IMR-90 (cell line): ENCODE measurements at regions not wholly inside any gene's neighbourhood (a gene's known extent, or its start where the extent isn't known, plus 50 kb on each side); places are given as distances from the start of the nearest gene placed in this dataset.
A peak's percentile ranks its signal among the peaks of the same experiment; 100 is the strongest.

Experiments
- ATAC-seq: fragments of 200-7000 bp; cut with Tn5 transposase; 2 replicates; pipeline ENCODE4 v1.9.1; 2020; ENCODE audit warnings: low read depth, mild to moderate bottlenecking, moderate library complexity
- BruUV-seq: library from RNA; stranded (reverse); fragments of 400-500 nt; replicated peaks from 2 replicates; lab custom pipeline; 2021; lab: Mats Ljungman, UMichigan
- CTCF ChIA-PET: fragments of 300-600 bp; formaldehyde crosslinking; extraction: SDS; loops from one replicate; lab custom pipeline; 2021; ENCODE audit warnings: antibody characterized with exemption; lab: Yijun Ruan, JAX
- POLR2A ChIA-PET: fragments of 300-600 bp; sonication (Branson Sonifier 250); formaldehyde crosslinking; loops from one replicate; lab custom pipeline; 2022; ENCODE audit warnings: antibody characterized with exemption; ENCODE audit not compliant: unreplicated experiment; lab: Charles Lee
- DNase-seq: peaks from one replicate; pipeline ENCODE4 v3.0.0; 2013
- H2AFZ ChIP-seq: replicated peaks from 2 replicates; pipeline ENCODE3; 2013; ENCODE audit warnings: low read length, mild to moderate bottlenecking; ENCODE audit not compliant: poor library complexity
- H2AK5ac ChIP-seq: 2 replicates; pipeline ENCODE4 v1.6.1; 2013; ENCODE audit warnings: low read depth, low read length, inconsistent platforms
- H2AK9ac ChIP-seq: replicated peaks from 2 replicates; pipeline ENCODE3; 2013; ENCODE audit warnings: mild to moderate bottlenecking, low read depth, low read length, moderate library complexity; ENCODE audit not compliant: poor library complexity
- H2BK120ac ChIP-seq: 2 replicates; pipeline ENCODE4 v1.6.1; 2013; ENCODE audit warnings: low read depth, low read length, inconsistent platforms
- H2BK15ac ChIP-seq: 3 replicates; pipeline ENCODE4 v1.6.1; 2013; ENCODE audit warnings: low read depth, low read length, inconsistent platforms
- H2BK20ac ChIP-seq: 2 replicates; pipeline ENCODE4 v1.6.1; 2013; ENCODE audit warnings: low read depth, mild to moderate bottlenecking, inconsistent platforms, low read length, moderate library complexity
- H2BK5ac ChIP-seq: 2 replicates; pipeline ENCODE4 v1.6.1; 2013; ENCODE audit warnings: mild to moderate bottlenecking, low read depth, low read length, inconsistent platforms; ENCODE audit not compliant: poor library complexity, severe bottlenecking
- H3K14ac ChIP-seq: replicated peaks from 2 replicates; pipeline ENCODE4 v1.6.1; 2013; ENCODE audit warnings: low read depth, low read length, inconsistent platforms
- H3K18ac ChIP-seq: 2 replicates; pipeline ENCODE4 v1.6.1; 2013; ENCODE audit warnings: low read depth, low read length, control low read depth
- H3K23ac ChIP-seq: 2 replicates; pipeline ENCODE4 v1.6.1; 2013; ENCODE audit warnings: low read depth, low read length, inconsistent platforms
- H3K27ac ChIP-seq: 2 replicates; pipeline ENCODE4 v1.5.1; 2013; ENCODE audit warnings: mild to moderate bottlenecking, control low read depth, low read length; ENCODE audit not compliant: insufficient read depth
- H3K27me3 ChIP-seq: 2 replicates; pipeline ENCODE4 v1.6.1; 2013; ENCODE audit warnings: low read length; ENCODE audit not compliant: control insufficient read depth, insufficient read depth
- H3K36me3 ChIP-seq: 2 replicates; pipeline ENCODE4 v1.6.1; 2013; ENCODE audit warnings: low read length, mixed read lengths; ENCODE audit not compliant: control insufficient read depth, insufficient read depth
- H3K4ac ChIP-seq: 2 replicates; pipeline ENCODE4 v1.6.1; 2013; ENCODE audit warnings: low read depth, low read length, inconsistent platforms
- H3K4me1 ChIP-seq: 2 replicates; pipeline ENCODE4 v1.6.1; 2013; ENCODE audit warnings: low read length, mixed read lengths; ENCODE audit not compliant: control insufficient read depth, insufficient read depth
- H3K4me2 ChIP-seq: 2 replicates; pipeline ENCODE4 v1.6.1; 2013; ENCODE audit warnings: low read depth, mild to moderate bottlenecking, control low read depth, low read length, moderate library complexity
- H3K4me3 ChIP-seq: 2 replicates; pipeline ENCODE4 v1.5.1; 2013; ENCODE audit warnings: low read depth, mild to moderate bottlenecking, control low read depth, low read length, moderate library complexity; ENCODE audit not compliant: insufficient read depth
- H3K56ac ChIP-seq: 2 replicates; pipeline ENCODE4 v1.6.1; 2013; ENCODE audit warnings: low read length, inconsistent platforms; ENCODE audit not compliant: insufficient read depth; ENCODE audit errors: extremely low read depth
- H3K79me1 ChIP-seq, 2 experiments: 2 replicates each; pipeline ENCODE4 v1.6.1; 2013; ENCODE audit warnings: low read length in 2 of 2, inconsistent platforms in 1 of 2, low read depth in 1 of 2
- H3K9ac ChIP-seq: 2 replicates; pipeline ENCODE4 v1.6.1; 2013; ENCODE audit warnings: low read depth, low read length, control low read depth
- H3K9me1 ChIP-seq: 2 replicates; pipeline ENCODE4 v1.6.1; 2013; ENCODE audit warnings: low read length, inconsistent platforms; ENCODE audit not compliant: insufficient read depth
- H3K9me3 ChIP-seq: 2 replicates; pipeline ENCODE4 v1.6.1; 2013; ENCODE audit warnings: low read length; ENCODE audit not compliant: control insufficient read depth, insufficient read depth
- H4K20me1 ChIP-seq: 2 replicates; pipeline ENCODE4 v1.6.1; 2013; ENCODE audit warnings: low read length, inconsistent platforms; ENCODE audit not compliant: insufficient read depth
- H4K5ac ChIP-seq: 2 replicates; pipeline ENCODE4 v1.6.1; 2013; ENCODE audit warnings: mild to moderate bottlenecking, low read depth, low read length, control low read depth
- H4K8ac ChIP-seq, 2 experiments: 2 replicates each; pipeline ENCODE4 v1.6.1; 2013; ENCODE audit warnings: low read depth in 2 of 2, low read length in 2 of 2, control low read depth in 1 of 2, inconsistent platforms in 1 of 2
- H4K91ac ChIP-seq: 2 replicates; pipeline ENCODE4 v1.6.1; 2013; ENCODE audit warnings: low read depth, low read length, inconsistent platforms; ENCODE audit not compliant: insufficient read depth
- MAZ ChIP-seq: IDR thresholded peaks from 2 replicates; pipeline ENCODE4 v1.6.1; 2012; ENCODE audit warnings: low read depth, mild to moderate bottlenecking, low read length, improper control_type of control experiment, moderate library complexity, borderline replicate concordance
- MXI1 ChIP-seq: IDR thresholded peaks from 2 replicates; pipeline ENCODE4 v1.6.1; 2012; ENCODE audit warnings: low read depth, mild to moderate bottlenecking, low read length, moderate library complexity, borderline replicate concordance
- whole genome bisulfite sequencing, 2 experiments: methylation state at CpG; one replicate each; pipeline versions ENCODE4 v1.1.5 to v1.1.7; 2013; ENCODE audit warnings: missing lambda C conversion rate in 2 of 2; ENCODE audit not compliant: insufficient read length in 1 of 2; ENCODE audit errors: extremely low coverage in 2 of 2; 5-methylcytosine and 5-hydroxymethylcytosine counted together
- dilution Hi-C: fragments of 300-500 bp; cut with HindIII; formaldehyde crosslinking; loops from one replicate; pipeline ENCODE4 v1.14.3; 2018; ENCODE audit warnings: low sequenced_read_pairs; ENCODE audit not compliant: unreplicated experiment
- in situ Hi-C: fragments of 300-500 bp; cut with MboI; formaldehyde crosslinking; loops from 3 replicates; pipeline ENCODE4 v1.14.3; 2019; ENCODE audit warnings: low sequenced_read_pairs, inconsistent platforms, mixed read lengths
- intact Hi-C: fragments of 100-400 bp; cut with micrococcal nuclease; formaldehyde crosslinking; loops from 2 replicates; pipeline ENCODE4 v1.10.0; 2022
- TF ChIP-seq, protein P1 (sequence below): conservative IDR thresholded peaks from 2 replicates; pipeline ENCODE4 v1.5.1; 2012; ENCODE audit warnings: mild to moderate bottlenecking, low read depth, low read length, improper control_type of control experiment

DNA sequence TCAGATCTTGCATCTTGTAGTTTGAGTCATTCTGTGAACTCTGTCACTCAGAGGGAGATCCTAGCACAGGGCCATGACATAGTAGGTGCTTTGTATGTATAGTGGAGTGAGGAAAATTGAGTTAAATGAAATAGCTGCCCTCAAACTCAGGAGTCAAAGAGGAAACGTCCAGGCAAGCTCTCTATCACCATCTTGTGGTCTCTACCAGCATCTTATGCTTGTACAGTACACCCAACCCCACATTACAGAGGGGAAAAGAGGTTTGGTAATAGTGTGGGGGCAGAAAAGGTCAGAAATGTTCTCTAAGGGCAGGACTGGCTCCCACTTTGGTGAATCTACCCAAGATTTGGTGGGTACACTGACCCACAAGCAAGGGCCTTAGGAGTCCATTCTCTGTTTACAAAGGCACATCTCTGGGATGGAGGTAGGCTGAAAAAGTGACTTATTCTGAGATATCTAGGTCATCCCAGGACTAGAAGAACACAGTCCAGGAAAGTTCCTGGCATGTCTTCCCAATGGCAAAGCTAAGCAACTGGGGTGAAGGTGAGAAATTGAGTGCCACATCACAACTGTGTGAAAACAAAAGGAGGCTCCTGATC is 131.8 kb downstream of the OR13H1 start:
- ChIA-PET CTCF (interaction anchor here (0.6 kb wide), 1 partner anchor 1643 kb away, joined by 3 read pairs; no protein-coding TSS in a partner anchor), POLR2A (no interaction called here)
- H2BK120ac ChIP-seq, result no peak overlapping the region
- no peak overlapping the region for H3K4me3 ChIP-seq
- dilution Hi-C loops (no loop called here), intact Hi-C loops (loop anchor here (5.0 kb wide), 1 partner anchor 698 kb away; no protein-coding TSS in a partner anchor), in situ Hi-C loops (no loop called here)
- no peaks in the 10 kb centered on the region for H3K4me1 ChIP-seq
- no peaks in the 10 kb centered on the region; the same call in 1 of the 2 replicates for H4K20me1 ChIP-seq
- H4K91ac ChIP-seq, result no peak overlapping the region
- H3K56ac ChIP-seq, result no peak overlapping the region
- peaks cover 5% of the 10 kb centered on the region for H3K27me3 ChIP-seq
- H4K8ac ChIP-seq, result no peak overlapping the region
- no peak for TF ChIP-seq MXI1
- TF ChIP-seq, protein P1, sequence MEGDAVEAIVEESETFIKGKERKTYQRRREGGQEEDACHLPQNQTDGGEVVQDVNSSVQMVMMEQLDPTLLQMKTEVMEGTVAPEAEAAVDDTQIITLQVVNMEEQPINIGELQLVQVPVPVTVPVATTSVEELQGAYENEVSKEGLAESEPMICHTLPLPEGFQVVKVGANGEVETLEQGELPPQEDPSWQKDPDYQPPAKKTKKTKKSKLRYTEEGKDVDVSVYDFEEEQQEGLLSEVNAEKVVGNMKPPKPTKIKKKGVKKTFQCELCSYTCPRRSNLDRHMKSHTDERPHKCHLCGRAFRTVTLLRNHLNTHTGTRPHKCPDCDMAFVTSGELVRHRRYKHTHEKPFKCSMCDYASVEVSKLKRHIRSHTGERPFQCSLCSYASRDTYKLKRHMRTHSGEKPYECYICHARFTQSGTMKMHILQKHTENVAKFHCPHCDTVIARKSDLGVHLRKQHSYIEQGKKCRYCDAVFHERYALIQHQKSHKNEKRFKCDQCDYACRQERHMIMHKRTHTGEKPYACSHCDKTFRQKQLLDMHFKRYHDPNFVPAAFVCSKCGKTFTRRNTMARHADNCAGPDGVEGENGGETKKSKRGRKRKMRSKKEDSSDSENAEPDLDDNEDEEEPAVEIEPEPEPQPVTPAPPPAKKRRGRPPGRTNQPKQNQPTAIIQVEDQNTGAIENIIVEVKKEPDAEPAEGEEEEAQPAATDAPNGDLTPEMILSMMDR, result peak; percentile 38
- no peak for TF ChIP-seq MAZ
- H3K79me1 ChIP-seq, result no peaks in the 10 kb centered on the region
- DNase-seq (peak; percentile 1), ATAC-seq (no peak)
- H2BK5ac ChIP-seq, result no peak overlapping the region
- no TSS peak for BruUV-seq
- H3K27ac ChIP-seq, result no peak overlapping the region
- no CpG with 5 or more reads among the region's 1 CpG for WGBS, 2 experiments
- no peaks in the 10 kb centered on the region; the same call in 1 of the 2 replicates for H3K9me3 ChIP-seq
- H3K23ac ChIP-seq, result no peak overlapping the region
- H3K9ac ChIP-seq, result no peak overlapping the region
- no peak overlapping the region for H2AK9ac ChIP-seq
- no peak overlapping the region for H3K18ac ChIP-seq
- no peaks in the 10 kb centered on the region for H3K36me3 ChIP-seq
- no peaks in the 10 kb centered on the region for H3K9me1 ChIP-seq
- no peak overlapping the region for H4K5ac ChIP-seq
- H2BK20ac ChIP-seq, result no peak overlapping the region
- H2AK5ac ChIP-seq, result no peak overlapping the region
- H2BK15ac ChIP-seq, result no peak overlapping the region
- no peak overlapping the region for H3K4ac ChIP-seq
- no peak overlapping the region for H2AFZ ChIP-seq
- no peak overlapping the region for H3K14ac ChIP-seq
- no peak overlapping the region for H3K4me2 ChIP-seq
